HFFc6 (cell line): ENCODE measurements at regions not wholly inside any gene's neighbourhood (a gene's known extent, or its start where the extent isn't known, plus 50 kb on each side); places are given as distances from the start of the nearest gene placed in this dataset.

Experiments used
- DNase-seq: peaks from one replicate; pipeline ENCODE4 v3.0.0-alpha.2; 2018
- H3K27ac Mint-ChIP-seq: 2 replicates; pipeline ENCODE4 v1.8.0; 2020; ENCODE audit warnings: mild to moderate bottlenecking, mixed read lengths
- H3K27me3 Mint-ChIP-seq: 2 replicates; pipeline ENCODE4 v1.8.0; 2021; ENCODE audit warnings: mild to moderate bottlenecking, moderate library complexity, mixed read lengths; ENCODE audit not compliant: insufficient read depth
- H3K36me3 Mint-ChIP-seq: 2 replicates; pipeline ENCODE4 v1.8.0; 2021; ENCODE audit warnings: low read depth, mixed read lengths
- H3K4me1 Mint-ChIP-seq: 2 replicates; pipeline ENCODE4 v1.8.0; 2020; ENCODE audit warnings: low read depth, mixed read lengths
- H3K4me3 Mint-ChIP-seq: 2 replicates; pipeline ENCODE4 v1.8.0; 2020; ENCODE audit warnings: mild to moderate bottlenecking, moderate library complexity, mixed read lengths
- H3K9me3 Mint-ChIP-seq: 2 replicates; pipeline ENCODE4 v1.8.0; 2020; ENCODE audit warnings: mild to moderate bottlenecking, mixed read lengths
- TF ChIP-seq, protein P1 (sequence below): fragments of 200-600 bp; sonication (generic); IDR thresholded peaks from 2 replicates; pipeline ENCODE4 v1.5.0; 2021; ENCODE audit warnings: antibody characterized with exemption, mild to moderate bottlenecking

DNA sequence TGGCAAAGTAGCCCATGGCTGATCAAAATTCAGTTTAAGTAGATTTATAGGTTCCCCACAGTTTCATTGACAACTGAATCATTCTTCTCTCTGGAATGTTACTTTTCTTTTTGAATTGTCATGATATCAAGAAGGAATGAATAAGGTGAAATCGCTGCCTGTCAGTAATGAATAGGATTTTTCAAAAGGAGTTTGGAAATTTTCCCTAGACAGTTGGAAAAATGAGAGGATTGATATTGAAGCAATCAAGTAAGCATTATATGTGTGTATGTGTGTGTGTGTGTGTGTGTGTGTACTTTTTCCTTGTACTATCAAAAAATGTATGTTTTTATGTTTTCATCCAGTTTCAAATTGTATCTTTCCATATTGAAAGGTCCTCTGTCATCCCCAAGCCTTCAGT is 479.5 kb downstream of the MRPL39 start:
- TF ChIP-seq, protein P1, sequence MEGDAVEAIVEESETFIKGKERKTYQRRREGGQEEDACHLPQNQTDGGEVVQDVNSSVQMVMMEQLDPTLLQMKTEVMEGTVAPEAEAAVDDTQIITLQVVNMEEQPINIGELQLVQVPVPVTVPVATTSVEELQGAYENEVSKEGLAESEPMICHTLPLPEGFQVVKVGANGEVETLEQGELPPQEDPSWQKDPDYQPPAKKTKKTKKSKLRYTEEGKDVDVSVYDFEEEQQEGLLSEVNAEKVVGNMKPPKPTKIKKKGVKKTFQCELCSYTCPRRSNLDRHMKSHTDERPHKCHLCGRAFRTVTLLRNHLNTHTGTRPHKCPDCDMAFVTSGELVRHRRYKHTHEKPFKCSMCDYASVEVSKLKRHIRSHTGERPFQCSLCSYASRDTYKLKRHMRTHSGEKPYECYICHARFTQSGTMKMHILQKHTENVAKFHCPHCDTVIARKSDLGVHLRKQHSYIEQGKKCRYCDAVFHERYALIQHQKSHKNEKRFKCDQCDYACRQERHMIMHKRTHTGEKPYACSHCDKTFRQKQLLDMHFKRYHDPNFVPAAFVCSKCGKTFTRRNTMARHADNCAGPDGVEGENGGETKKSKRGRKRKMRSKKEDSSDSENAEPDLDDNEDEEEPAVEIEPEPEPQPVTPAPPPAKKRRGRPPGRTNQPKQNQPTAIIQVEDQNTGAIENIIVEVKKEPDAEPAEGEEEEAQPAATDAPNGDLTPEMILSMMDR = no peak
- no peak for DNase-seq
- H3K9me3 Mint-ChIP-seq = peaks cover 9% of the 10 kb centered on the region; the same call in 1 of the 2 replicates
- no peaks in the 10 kb centered on the region; the same call in 1 of the 2 replicates for H3K36me3 Mint-ChIP-seq
- H3K27ac Mint-ChIP-seq = no peak overlapping the region
- no peaks in the 10 kb centered on the region; the same call in 1 of the 2 replicates for H3K27me3 Mint-ChIP-seq
- no peak overlapping the region for H3K4me3 Mint-ChIP-seq
- H3K4me1 Mint-ChIP-seq = peaks cover 18% of the 10 kb centered on the region; the same call in 1 of the 2 replicates

DNA sequence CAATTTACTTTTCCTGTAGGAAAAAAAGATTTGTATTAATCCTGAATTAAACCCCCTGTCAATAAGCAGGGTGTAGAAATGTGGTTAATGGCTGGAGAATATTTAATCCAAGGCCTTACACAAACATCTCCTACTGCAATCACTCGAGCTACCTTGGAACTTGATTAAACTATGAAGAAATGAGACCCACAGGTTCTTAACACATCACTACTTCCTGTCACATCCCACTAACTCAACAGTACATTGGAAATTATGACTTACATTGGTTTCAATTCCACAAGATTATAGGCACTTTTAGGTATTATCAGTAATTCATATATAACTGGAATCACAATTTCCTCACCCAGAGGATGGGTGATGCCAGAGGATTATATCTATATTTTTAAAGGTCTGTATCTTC is 480.3 kb downstream of the MRPL39 start:
- no peak overlapping the region for H3K4me3 Mint-ChIP-seq
- TF ChIP-seq, protein P1 = no peak
- DNase-seq = no peak
- H3K36me3 Mint-ChIP-seq = no peaks in the 10 kb centered on the region
- H3K27me3 Mint-ChIP-seq = no peaks in the 10 kb centered on the region; the same call in 1 of the 2 replicates
- no peak overlapping the region for H3K27ac Mint-ChIP-seq
- H3K9me3 Mint-ChIP-seq = peaks cover 5% of the 10 kb centered on the region; the same call in 1 of the 2 replicates
- peaks cover 21% of the 10 kb centered on the region; the same call in 1 of the 2 replicates for H3K4me1 Mint-ChIP-seq

DNA sequence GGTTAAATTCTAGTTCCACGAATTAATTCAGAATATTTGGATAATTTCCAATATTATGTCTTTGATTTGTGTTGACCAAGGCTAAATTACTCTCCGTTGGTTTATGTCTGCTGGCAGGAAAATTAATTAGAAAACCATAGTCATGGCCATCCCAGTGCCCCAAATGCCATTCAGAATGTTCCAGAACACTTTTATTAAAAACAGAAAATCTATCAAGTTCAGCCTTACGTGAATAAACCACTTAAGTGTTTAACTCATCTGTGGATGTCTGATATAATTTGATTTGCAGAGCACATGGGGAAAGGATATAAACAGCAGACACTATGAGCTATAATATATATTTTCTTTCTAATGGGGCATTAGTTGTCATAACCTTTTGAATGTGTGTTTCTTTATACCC is 480.7 kb downstream of the MRPL39 start:
- no peak overlapping the region for H3K27ac Mint-ChIP-seq
- DNase-seq = no peak
- H3K4me1 Mint-ChIP-seq = peaks cover 25% of the 10 kb centered on the region; the same call in 1 of the 2 replicates
- 0 out of 2 replicates have a peak, but pooled peaks cover under 1% of the 10 kb centered on the region for H3K9me3 Mint-ChIP-seq
- TF ChIP-seq, protein P1 = no peak
- no peaks in the 10 kb centered on the region for H3K36me3 Mint-ChIP-seq
- H3K27me3 Mint-ChIP-seq = no peaks in the 10 kb centered on the region; the same call in 1 of the 2 replicates
- no peak overlapping the region for H3K4me3 Mint-ChIP-seq

DNA sequence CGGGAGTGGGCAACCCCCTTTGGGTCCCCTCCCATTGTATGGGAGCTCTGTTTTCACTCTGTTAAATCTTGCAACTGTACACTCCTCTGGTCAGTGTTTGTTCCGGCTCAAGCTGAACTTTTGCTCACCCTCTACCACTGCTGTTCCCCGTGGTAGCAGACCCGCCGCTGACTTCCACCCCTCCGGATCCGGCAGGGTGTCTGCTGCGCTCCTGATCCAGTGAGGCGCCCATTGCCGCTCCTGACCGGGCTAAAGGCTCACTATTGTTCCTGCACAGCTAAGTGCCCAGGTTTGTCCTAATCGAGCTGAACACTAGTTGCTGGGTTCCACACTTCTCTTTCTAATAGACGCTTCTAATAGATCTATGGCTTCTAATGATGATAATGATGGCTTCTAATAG is 488.6 kb downstream of the MRPL39 start:
- H3K4me3 Mint-ChIP-seq = no peak overlapping the region
- H3K9me3 Mint-ChIP-seq = no peaks in the 10 kb centered on the region
- peaks cover 2% of the 10 kb centered on the region for H3K27me3 Mint-ChIP-seq
- no peak overlapping the region for H3K27ac Mint-ChIP-seq
- peaks cover 47% of the 10 kb centered on the region for H3K4me1 Mint-ChIP-seq
- peaks cover 5% of the 10 kb centered on the region; the same call in 1 of the 2 replicates for H3K36me3 Mint-ChIP-seq
- DNase-seq = no peak
- TF ChIP-seq, protein P1 = no peak

DNA sequence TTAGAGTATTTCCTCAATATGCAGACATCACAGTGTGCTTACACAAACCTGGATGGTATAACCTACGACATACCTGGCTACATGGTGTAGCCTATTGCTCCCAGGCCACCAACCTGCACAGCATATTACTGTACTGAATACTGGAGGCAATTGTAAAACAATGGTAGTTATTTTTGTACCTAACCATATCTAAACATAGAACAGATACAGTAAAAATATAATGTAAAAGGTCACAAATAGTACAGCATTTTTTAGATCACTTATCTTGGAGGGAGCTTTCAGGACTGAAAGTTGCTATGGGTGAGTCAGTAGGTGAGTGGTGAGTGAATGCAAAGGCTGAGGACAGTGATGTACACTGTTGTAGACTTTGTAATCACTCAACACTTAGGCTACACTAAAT is 492.3 kb downstream of the MRPL39 start:
- TF ChIP-seq, protein P1 = no peak
- H3K4me1 Mint-ChIP-seq = peaks cover 55% of the 10 kb centered on the region
- H3K36me3 Mint-ChIP-seq = peaks cover 5% of the 10 kb centered on the region; the same call in 1 of the 2 replicates
- peak; percentile 17 for DNase-seq
- no peak overlapping the region for H3K4me3 Mint-ChIP-seq
- no peaks in the 10 kb centered on the region for H3K9me3 Mint-ChIP-seq
- H3K27ac Mint-ChIP-seq = peak overlapping the region; percentile 64; the same call in 1 of the 2 replicates
- H3K27me3 Mint-ChIP-seq = peaks cover 2% of the 10 kb centered on the region
